ENCODE measurements at regions not wholly inside any gene's neighbourhood (a gene's known extent, or its start where the extent isn't known, plus 50 kb on each side); places are given as distances from the start of the nearest gene placed in this dataset.

DNA sequence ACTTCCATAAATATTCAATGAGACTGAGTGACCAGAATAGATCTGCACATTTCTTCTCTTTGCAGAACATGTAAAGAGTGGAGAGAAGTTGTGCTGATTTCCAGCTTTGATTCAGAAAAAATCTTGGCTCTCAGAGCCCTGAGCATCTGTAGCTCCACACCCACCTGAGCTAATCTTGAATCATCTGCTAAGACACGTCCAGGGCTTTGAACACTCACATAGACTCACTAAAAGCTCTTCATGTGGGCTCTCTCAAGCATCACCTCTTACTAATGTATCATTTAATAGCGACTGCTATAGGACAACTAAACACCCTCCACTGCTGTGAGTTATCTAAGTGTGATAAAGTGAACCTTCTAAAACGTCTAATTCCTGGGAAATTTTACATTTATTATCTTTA, 147.7 kb upstream of the GRIA3 start:
- Histone ChIP-seq H3K36me3 (ENCODE audit: insufficient read depth, low read length) (no peaks in the 10 kb centered on the region), H3K4me3 (ENCODE audit: insufficient read depth, low read length) (no peak overlapping the region), H4K20me1 (ENCODE audit: insufficient read depth, low read length) (no peaks in the 10 kb centered on the region), H3K4me1 (ENCODE audit: insufficient read depth, low read length) (no peaks in the 10 kb centered on the region), H3K4me2 (ENCODE audit: insufficient read depth, low read length) (no peak overlapping the region), H3K79me2 (ENCODE audit: insufficient read depth, low read length) (no peaks in the 10 kb centered on the region), H3K9me3 (ENCODE audit: low read depth, low read length) (no peaks in the 10 kb centered on the region), H3K27me3 (ENCODE audit: insufficient read depth, low read length) (no peaks in the 10 kb centered on the region), H3K27ac (ENCODE audit: low read depth, low read length) (no peak overlapping the region), H2AFZ (ENCODE audit: low read length) (no peak overlapping the region)
- TF ChIP-seq, protein P1, sequence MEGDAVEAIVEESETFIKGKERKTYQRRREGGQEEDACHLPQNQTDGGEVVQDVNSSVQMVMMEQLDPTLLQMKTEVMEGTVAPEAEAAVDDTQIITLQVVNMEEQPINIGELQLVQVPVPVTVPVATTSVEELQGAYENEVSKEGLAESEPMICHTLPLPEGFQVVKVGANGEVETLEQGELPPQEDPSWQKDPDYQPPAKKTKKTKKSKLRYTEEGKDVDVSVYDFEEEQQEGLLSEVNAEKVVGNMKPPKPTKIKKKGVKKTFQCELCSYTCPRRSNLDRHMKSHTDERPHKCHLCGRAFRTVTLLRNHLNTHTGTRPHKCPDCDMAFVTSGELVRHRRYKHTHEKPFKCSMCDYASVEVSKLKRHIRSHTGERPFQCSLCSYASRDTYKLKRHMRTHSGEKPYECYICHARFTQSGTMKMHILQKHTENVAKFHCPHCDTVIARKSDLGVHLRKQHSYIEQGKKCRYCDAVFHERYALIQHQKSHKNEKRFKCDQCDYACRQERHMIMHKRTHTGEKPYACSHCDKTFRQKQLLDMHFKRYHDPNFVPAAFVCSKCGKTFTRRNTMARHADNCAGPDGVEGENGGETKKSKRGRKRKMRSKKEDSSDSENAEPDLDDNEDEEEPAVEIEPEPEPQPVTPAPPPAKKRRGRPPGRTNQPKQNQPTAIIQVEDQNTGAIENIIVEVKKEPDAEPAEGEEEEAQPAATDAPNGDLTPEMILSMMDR (IDR thresholded peaks at IDR 0.05; ENCODE audit: extremely low read depth, low read depth, low read length) = no peak
- DNase-seq (ENCODE audit: insufficient read length, low spot score, missing footprints) = no peak

DNA sequence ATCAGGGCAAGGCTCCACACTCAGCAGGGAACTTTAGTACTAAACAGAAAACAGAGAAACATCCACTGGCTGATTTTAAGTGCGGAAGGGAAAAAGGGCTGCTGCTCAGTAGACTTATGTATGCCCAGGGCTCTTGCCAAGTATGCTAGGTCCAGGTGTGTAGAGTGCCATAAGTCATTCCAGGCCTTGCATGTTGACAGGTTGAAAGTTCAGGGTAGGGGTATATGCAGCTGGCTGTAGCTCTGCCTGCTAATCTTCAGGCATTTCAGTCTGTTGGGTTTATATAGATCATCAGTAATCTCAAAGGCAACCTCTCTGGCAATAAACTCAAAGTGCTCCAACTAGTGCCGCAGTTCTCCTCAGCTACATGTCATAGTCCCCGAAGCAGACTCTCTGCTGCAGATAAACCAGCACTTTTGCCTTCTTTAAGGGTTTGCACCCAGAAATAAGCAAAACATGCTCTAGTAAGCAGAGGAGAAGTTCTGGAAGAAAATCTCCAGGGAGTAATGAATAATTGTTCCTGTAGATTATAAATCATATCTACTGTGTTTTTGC, 134.9 kb upstream of the GRIA3 start:
- Histone ChIP-seq H3K27me3 (ENCODE audit: insufficient read depth, low read length) (no peaks in the 10 kb centered on the region), H3K9me3 (ENCODE audit: low read depth, low read length) (no peaks in the 10 kb centered on the region), H4K20me1 (ENCODE audit: insufficient read depth, low read length) (no peaks in the 10 kb centered on the region), H3K4me2 (ENCODE audit: insufficient read depth, low read length) (no peak overlapping the region), H3K79me2 (ENCODE audit: insufficient read depth, low read length) (no peaks in the 10 kb centered on the region), H3K4me3 (ENCODE audit: insufficient read depth, low read length) (no peak overlapping the region), H3K27ac (ENCODE audit: low read depth, low read length) (no peak overlapping the region), H3K36me3 (ENCODE audit: insufficient read depth, low read length) (no peaks in the 10 kb centered on the region), H2AFZ (ENCODE audit: low read length) (no peak overlapping the region), H3K4me1 (ENCODE audit: insufficient read depth, low read length) (no peaks in the 10 kb centered on the region)
- TF ChIP-seq, protein P1 (IDR thresholded peaks at IDR 0.05; ENCODE audit: extremely low read depth, low read depth, low read length) = no peak
- no peak for DNase-seq (ENCODE audit: insufficient read length, low spot score, missing footprints)

DNA sequence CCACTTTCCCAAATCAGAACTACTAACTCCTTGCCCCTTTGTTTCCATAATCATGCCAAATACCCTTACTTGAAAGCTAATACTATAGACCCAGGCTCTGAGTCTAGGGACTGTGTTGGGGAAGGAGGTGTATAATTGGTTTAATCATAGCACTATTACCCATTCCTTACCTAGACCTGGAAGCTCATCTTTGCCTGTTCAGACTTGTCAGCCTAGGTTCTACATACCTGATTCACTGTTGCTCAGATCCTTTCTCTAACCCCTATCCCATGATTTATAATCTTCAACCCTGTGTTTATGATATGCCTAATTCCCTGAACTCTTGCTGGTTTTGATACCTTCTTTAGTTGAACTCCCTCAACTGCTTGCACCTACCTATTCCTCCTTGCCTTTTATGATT, 123.1 kb upstream of the GRIA3 start:
- Histone ChIP-seq H3K9me3 (ENCODE audit: low read depth, low read length) (no peaks in the 10 kb centered on the region), H3K4me1 (ENCODE audit: insufficient read depth, low read length) (no peaks in the 10 kb centered on the region), H3K27ac (ENCODE audit: low read depth, low read length) (no peak overlapping the region), H4K20me1 (ENCODE audit: insufficient read depth, low read length) (no peaks in the 10 kb centered on the region), H3K4me3 (ENCODE audit: insufficient read depth, low read length) (no peak overlapping the region), H2AFZ (ENCODE audit: low read length) (no peak overlapping the region), H3K36me3 (ENCODE audit: insufficient read depth, low read length) (no peaks in the 10 kb centered on the region), H3K27me3 (ENCODE audit: insufficient read depth, low read length) (no peaks in the 10 kb centered on the region), H3K79me2 (ENCODE audit: insufficient read depth, low read length) (no peaks in the 10 kb centered on the region), H3K4me2 (ENCODE audit: insufficient read depth, low read length) (no peak overlapping the region)
- peak; percentile 1 for DNase-seq (ENCODE audit: insufficient read length, low spot score, missing footprints)
- TF ChIP-seq, protein P1 (IDR thresholded peaks at IDR 0.05; ENCODE audit: extremely low read depth, low read depth, low read length) = no peak

GRCh38 chrX:123064053-123064452, 120.0 kb upstream of the GRIA3 start:
- Histone ChIP-seq H3K36me3 (ENCODE audit: insufficient read depth, low read length) (no peaks in the 10 kb centered on the region), H3K27ac (ENCODE audit: low read depth, low read length) (no peak overlapping the region), H3K4me3 (ENCODE audit: insufficient read depth, low read length) (no peak overlapping the region), H2AFZ (ENCODE audit: low read length) (no peak overlapping the region), H3K4me2 (ENCODE audit: insufficient read depth, low read length) (no peak overlapping the region), H3K4me1 (ENCODE audit: insufficient read depth, low read length) (no peaks in the 10 kb centered on the region), H3K27me3 (ENCODE audit: insufficient read depth, low read length) (no peaks in the 10 kb centered on the region), H4K20me1 (ENCODE audit: insufficient read depth, low read length) (no peaks in the 10 kb centered on the region), H3K9me3 (ENCODE audit: low read depth, low read length) (no peaks in the 10 kb centered on the region), H3K79me2 (ENCODE audit: insufficient read depth, low read length) (no peaks in the 10 kb centered on the region)
- DNase-seq (ENCODE audit: insufficient read length, low spot score, missing footprints) = no peak
- TF ChIP-seq, protein P1 (IDR thresholded peaks at IDR 0.05; ENCODE audit: extremely low read depth, low read depth, low read length) = no peak

Data from osteoblast (primary cell).